HL-60 (cell line): ENCODE measurements at regions not wholly inside any gene's neighbourhood (a gene's known extent, or its start where the extent isn't known, plus 50 kb on each side); places are given as distances from the start of the nearest gene placed in this dataset.

Experiments
- DNase-seq, 2 experiments: peaks; one replicate each; pipeline ENCODE4 v3.0.0-alpha.2; 2010 to 2020; ENCODE audit warnings: low read depth in 1 of 2, low spot score in 1 of 2
- H3K27ac ChIP-seq: fragments of 250-450 bp; sonication (Bioruptor Pico); replicated peaks from 2 replicates; pipeline ENCODE4 v1.5.1; 2020; ENCODE audit warnings: mild to moderate bottlenecking, moderate library complexity
- H3K27me3 ChIP-seq: fragments of 250-450 bp; sonication (Bioruptor Pico); 2 replicates; pipeline ENCODE4 v1.5.1; 2021; ENCODE audit warnings: mild to moderate bottlenecking, moderate library complexity; ENCODE audit not compliant: insufficient read depth, poor library complexity, severe bottlenecking
- H3K4me3 ChIP-seq: replicated peaks from 2 replicates; pipeline ENCODE4 v1.5.1; 2011; ENCODE audit warnings: mild to moderate bottlenecking, control low read depth, low read length; ENCODE audit not compliant: insufficient read depth
- GABPA ChIP-seq: IDR thresholded peaks from 2 replicates; pipeline ENCODE4 v1.6.1; 2012; ENCODE audit warnings: low read depth
- POLR2AphosphoS5 ChIP-seq: IDR thresholded peaks from 2 replicates; pipeline ENCODE4 v1.6.1; 2012; ENCODE audit warnings: low read depth
- REST ChIP-seq: IDR thresholded peaks from 2 replicates; pipeline ENCODE4 v1.6.1; 2012; ENCODE audit warnings: low read depth; ENCODE audit not compliant: insufficient replicate concordance
- SPI1 ChIP-seq: IDR thresholded peaks from 2 replicates; pipeline ENCODE4 v1.6.1; 2012; ENCODE audit warnings: low read depth, mild to moderate bottlenecking, borderline replicate concordance
- TF ChIP-seq, protein P1 (sequence below): IDR thresholded peaks from one replicate; pipeline ENCODE4 v1.5.1; 2011; ENCODE audit warnings: low read length, control low read depth, inconsistent platforms; ENCODE audit not compliant: insufficient read depth

GRCh38 chr1:157286646-157287420, 148.6 kb upstream of the ETV3 start:
- Histone ChIP-seq H3K27ac (no peak overlapping the region), H3K4me3 (no peak overlapping the region), H3K27me3 (no peaks in the 10 kb centered on the region)
- no peak for DNase-seq
- TF ChIP-seq REST: no peak
- no peak for TF ChIP-seq SPI1
- TF ChIP-seq, protein P1, sequence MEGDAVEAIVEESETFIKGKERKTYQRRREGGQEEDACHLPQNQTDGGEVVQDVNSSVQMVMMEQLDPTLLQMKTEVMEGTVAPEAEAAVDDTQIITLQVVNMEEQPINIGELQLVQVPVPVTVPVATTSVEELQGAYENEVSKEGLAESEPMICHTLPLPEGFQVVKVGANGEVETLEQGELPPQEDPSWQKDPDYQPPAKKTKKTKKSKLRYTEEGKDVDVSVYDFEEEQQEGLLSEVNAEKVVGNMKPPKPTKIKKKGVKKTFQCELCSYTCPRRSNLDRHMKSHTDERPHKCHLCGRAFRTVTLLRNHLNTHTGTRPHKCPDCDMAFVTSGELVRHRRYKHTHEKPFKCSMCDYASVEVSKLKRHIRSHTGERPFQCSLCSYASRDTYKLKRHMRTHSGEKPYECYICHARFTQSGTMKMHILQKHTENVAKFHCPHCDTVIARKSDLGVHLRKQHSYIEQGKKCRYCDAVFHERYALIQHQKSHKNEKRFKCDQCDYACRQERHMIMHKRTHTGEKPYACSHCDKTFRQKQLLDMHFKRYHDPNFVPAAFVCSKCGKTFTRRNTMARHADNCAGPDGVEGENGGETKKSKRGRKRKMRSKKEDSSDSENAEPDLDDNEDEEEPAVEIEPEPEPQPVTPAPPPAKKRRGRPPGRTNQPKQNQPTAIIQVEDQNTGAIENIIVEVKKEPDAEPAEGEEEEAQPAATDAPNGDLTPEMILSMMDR: no peak
- no peak for TF ChIP-seq GABPA
- TF ChIP-seq POLR2AphosphoS5: no peak

DNA sequence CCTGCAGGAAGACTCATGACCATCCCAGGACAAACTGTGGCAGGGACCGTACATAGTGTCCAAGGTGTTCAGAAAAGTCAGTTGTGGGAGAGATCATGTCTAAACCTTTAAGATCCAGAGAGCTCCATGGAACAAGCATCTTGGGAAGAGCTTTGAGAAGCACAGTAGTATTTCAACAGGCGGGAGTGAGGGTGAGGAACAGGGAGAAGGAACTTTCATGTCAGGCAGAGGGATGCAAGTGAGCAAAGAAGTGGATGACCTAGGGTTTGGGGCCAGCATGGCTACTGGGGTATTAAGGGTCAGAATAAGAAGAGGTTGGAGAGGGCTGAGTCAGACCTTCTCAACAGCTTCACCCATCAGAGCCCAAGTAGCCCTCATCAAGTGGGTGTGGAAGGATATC, 147.9 kb upstream of the ETV3 start:
- Histone ChIP-seq H3K27me3 (peaks cover 2% of the 10 kb centered on the region), H3K4me3 (no peak overlapping the region), H3K27ac (no peak overlapping the region)
- no peak for TF ChIP-seq SPI1
- no peak for TF ChIP-seq GABPA
- TF ChIP-seq, protein P1: no peak
- TF ChIP-seq POLR2AphosphoS5: no peak
- TF ChIP-seq REST: no peak
- DNase-seq: no peak

- TF ChIP-seq REST: no peak
- TF ChIP-seq GABPA: no peak
- TF ChIP-seq, protein P1: no peak
- TF ChIP-seq SPI1: no peak
- TF ChIP-seq POLR2AphosphoS5: no peak
- Histone ChIP-seq H3K4me3 (no peak overlapping the region), H3K27me3 (peaks cover 2% of the 10 kb centered on the region), H3K27ac (no peak overlapping the region)
- DNase-seq: no peak
These were observed 146.3 kb upstream of the ETV3 start for GRCh38 chr1:157284451-157284850.
